ENCODE measurements at regions not wholly inside any gene's neighbourhood (a gene's known extent, or its start where the extent isn't known, plus 50 kb on each side); places are given as distances from the start of the nearest gene placed in this dataset.

GRCh38 chr3:28739647-28740046, 391.0 kb upstream of the AZI2 start:
- TF ChIP-seq EP300 (IDR thresholded peaks at IDR 0.05; ENCODE audit: borderline replicate concordance) = no peak
- TF ChIP-seq TAF1 (IDR thresholded peaks at IDR 0.05; ENCODE audit: low read depth) = no peak
- TF ChIP-seq YY1 (IDR thresholded peaks at IDR 0.05; ENCODE audit: low read depth) = no peak
- no peak for TF ChIP-seq REST (IDR thresholded peaks at IDR 0.05; ENCODE audit: low read depth)
- no peak for TF ChIP-seq TCF12 (IDR thresholded peaks at IDR 0.05; ENCODE audit: low read depth)
